ENCODE measurements at regions not wholly inside any gene's neighbourhood (a gene's known extent, or its start where the extent isn't known, plus 50 kb on each side); places are given as distances from the start of the nearest gene placed in this dataset.

- Histone ChIP-seq H3K27ac (ENCODE audit: low read depth, low read length, poor library complexity, severe bottlenecking) (no peak overlapping the region), H4K20me1 (ENCODE audit: insufficient read depth, low read length) (no peaks in the 10 kb centered on the region), H3K9me3 (ENCODE audit: low read length) (no peaks in the 10 kb centered on the region), H3F3A (ENCODE audit: insufficient read depth, low read length) (no peaks in the 10 kb centered on the region), H3K27me3 (ENCODE audit: insufficient read depth, low read length) (no peaks in the 10 kb centered on the region), H2AFZ (ENCODE audit: low read length) (no peak overlapping the region), H3K9ac (ENCODE audit: low read length) (no peak overlapping the region), H3K4me2 (ENCODE audit: low read length) (no peak overlapping the region), H3K4me1 (ENCODE audit: insufficient read depth, low read length, severe bottlenecking) (no peaks in the 10 kb centered on the region), H3K9me2 (ENCODE audit: low read depth, low read length) (no peaks in the 10 kb centered on the region), H3K4me3 (ENCODE audit: low read depth, low read length, poor library complexity, severe bottlenecking) (no peak overlapping the region), H3K36me3 (ENCODE audit: insufficient read depth, low read length) (no peaks in the 10 kb centered on the region), H3K79me2 (ENCODE audit: insufficient read depth, low read length) (no peaks in the 10 kb centered on the region)
- no peak for TF ChIP-seq EZH2 (IDR thresholded peaks at IDR 0.05; ENCODE audit: borderline replicate concordance, low read length)
- TF ChIP-seq CTCF (IDR thresholded peaks at IDR 0.05; ENCODE audit: low read length): no peak
Observed at GRCh38 chr11:120010775-120011174, 127.1 kb downstream of the TRIM29 start.

GRCh38 chr11:120009938-120010337 lies 128.0 kb downstream of the TRIM29 start:
- Histone ChIP-seq H4K20me1 (ENCODE audit: insufficient read depth, low read length) (no peaks in the 10 kb centered on the region), H3K79me2 (ENCODE audit: insufficient read depth, low read length) (no peaks in the 10 kb centered on the region), H3F3A (ENCODE audit: insufficient read depth, low read length) (no peaks in the 10 kb centered on the region), H3K4me1 (ENCODE audit: insufficient read depth, low read length, severe bottlenecking) (no peaks in the 10 kb centered on the region), H3K27ac (ENCODE audit: low read depth, low read length, poor library complexity, severe bottlenecking) (no peak overlapping the region), H3K9ac (ENCODE audit: low read length) (no peak overlapping the region), H3K36me3 (ENCODE audit: insufficient read depth, low read length) (no peaks in the 10 kb centered on the region), H3K27me3 (ENCODE audit: insufficient read depth, low read length) (no peaks in the 10 kb centered on the region), H3K9me3 (ENCODE audit: low read length) (no peaks in the 10 kb centered on the region), H3K9me2 (ENCODE audit: low read depth, low read length) (no peaks in the 10 kb centered on the region), H3K4me2 (ENCODE audit: low read length) (no peak overlapping the region), H3K4me3 (ENCODE audit: low read depth, low read length, poor library complexity, severe bottlenecking) (no peak overlapping the region), H2AFZ (ENCODE audit: low read length) (no peak overlapping the region)
- TF ChIP-seq CTCF (IDR thresholded peaks at IDR 0.05; ENCODE audit: low read length) (no peak), EZH2 (IDR thresholded peaks at IDR 0.05; ENCODE audit: borderline replicate concordance, low read length) (no peak)

- Histone ChIP-seq H3K4me2 (ENCODE audit: low read length) (no peak overlapping the region), H3K79me2 (ENCODE audit: insufficient read depth, low read length) (no peaks in the 10 kb centered on the region), H3K4me1 (ENCODE audit: insufficient read depth, low read length, severe bottlenecking) (no peaks in the 10 kb centered on the region), H3K27me3 (ENCODE audit: insufficient read depth, low read length) (no peaks in the 10 kb centered on the region), H3K36me3 (ENCODE audit: insufficient read depth, low read length) (no peaks in the 10 kb centered on the region), H2AFZ (ENCODE audit: low read length) (no peak overlapping the region), H3K4me3 (ENCODE audit: low read depth, low read length, poor library complexity, severe bottlenecking) (no peak overlapping the region), H4K20me1 (ENCODE audit: insufficient read depth, low read length) (no peaks in the 10 kb centered on the region), H3K9ac (ENCODE audit: low read length) (no peak overlapping the region), H3K9me3 (ENCODE audit: low read length) (no peaks in the 10 kb centered on the region), H3F3A (ENCODE audit: insufficient read depth, low read length) (no peaks in the 10 kb centered on the region), H3K9me2 (ENCODE audit: low read depth, low read length) (no peaks in the 10 kb centered on the region), H3K27ac (ENCODE audit: low read depth, low read length, poor library complexity, severe bottlenecking) (no peak overlapping the region)
- TF ChIP-seq CTCF (IDR thresholded peaks at IDR 0.05; ENCODE audit: low read length) (no peak), EZH2 (IDR thresholded peaks at IDR 0.05; ENCODE audit: borderline replicate concordance, low read length) (no peak)
Observed at GRCh38 chr11:120007144-120007543, 130.8 kb downstream of the TRIM29 start.

Data from OCI-LY1 (cell line).